ENCODE measurements at regions not wholly inside any gene's neighbourhood (a gene's known extent, or its start where the extent isn't known, plus 50 kb on each side); places are given as distances from the start of the nearest gene placed in this dataset.

GRCh38 chr12:24191117-24191516 is 241.6 kb upstream of the SOX5 start:
- no peak for DNase-seq (ENCODE audit: extremely low read depth, low read depth, low spot score)

DNA sequence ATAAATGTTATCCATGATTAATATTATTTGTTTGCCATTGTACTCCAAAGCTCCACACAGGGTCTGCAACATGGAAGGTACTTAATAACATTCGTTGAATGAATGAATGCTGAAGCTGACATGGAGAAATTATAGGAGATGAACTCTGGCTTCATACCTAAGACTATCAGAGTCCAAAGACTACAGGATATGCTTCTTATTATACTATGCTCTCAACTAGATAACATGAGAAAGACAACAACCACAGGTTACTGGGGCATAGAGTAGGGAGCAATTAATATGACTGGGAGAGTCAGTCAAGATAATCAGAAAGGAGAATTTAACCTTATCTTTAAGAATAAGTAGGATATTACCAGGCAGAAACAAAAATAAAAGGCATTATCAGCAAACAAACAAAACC is 236.3 kb upstream of the SOX5 start:
- DNase-seq (ENCODE audit: extremely low read depth, low read depth, low spot score), result no peak

GRCh38 chr12:24177889-24178288 is 228.4 kb upstream of the SOX5 start:
- DNase-seq (ENCODE audit: extremely low read depth, low read depth, low spot score), result no peak

GRCh38 chr12:24175929-24176328 is 226.5 kb upstream of the SOX5 start:
- DNase-seq (ENCODE audit: extremely low read depth, low read depth, low spot score), result no peak

DNA sequence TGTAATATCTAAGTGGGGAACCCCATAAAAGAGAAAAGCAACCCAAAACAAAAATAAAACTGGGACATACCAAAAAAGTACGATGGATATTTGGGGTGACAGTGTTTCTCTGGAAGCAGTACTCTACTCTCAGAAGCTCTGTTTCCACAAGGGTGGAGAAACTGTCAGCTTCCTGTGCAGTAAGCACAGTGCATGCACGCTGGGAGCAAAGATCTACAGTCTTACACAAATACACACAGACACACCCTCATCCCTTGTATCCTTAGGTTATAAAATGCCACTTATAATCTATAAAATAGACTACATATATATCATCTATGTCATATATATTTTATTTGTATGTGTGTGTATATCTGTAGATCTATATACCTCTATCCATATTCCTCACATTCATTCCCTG is 225.8 kb upstream of the SOX5 start:
- no peak for DNase-seq (ENCODE audit: extremely low read depth, low read depth, low spot score)

- DNase-seq (ENCODE audit: extremely low read depth, low read depth, low spot score), result no peak
Measured at GRCh38 chr12:24173067-24173466, 223.6 kb upstream of the SOX5 start.

GRCh38 chr12:24172773-24173066 is 223.2 kb upstream of the SOX5 start:
- no peak for DNase-seq (ENCODE audit: extremely low read depth, low read depth, low spot score)

GRCh38 chr12:24172031-24172772 is 222.7 kb upstream of the SOX5 start:
- DNase-seq (ENCODE audit: extremely low read depth, low read depth, low spot score), result no peak

GRCh38 chr12:24155042-24155441 is 205.6 kb upstream of the SOX5 start:
- no peak for DNase-seq (ENCODE audit: extremely low read depth, low read depth, low spot score)

- no peak for DNase-seq (ENCODE audit: extremely low read depth, low read depth, low spot score)
Measured at GRCh38 chr12:24153079-24153478, 203.6 kb upstream of the SOX5 start.

GRCh38 chr12:24152270-24152669 is 202.8 kb upstream of the SOX5 start:
- DNase-seq (ENCODE audit: extremely low read depth, low read depth, low spot score), result no peak

DNA sequence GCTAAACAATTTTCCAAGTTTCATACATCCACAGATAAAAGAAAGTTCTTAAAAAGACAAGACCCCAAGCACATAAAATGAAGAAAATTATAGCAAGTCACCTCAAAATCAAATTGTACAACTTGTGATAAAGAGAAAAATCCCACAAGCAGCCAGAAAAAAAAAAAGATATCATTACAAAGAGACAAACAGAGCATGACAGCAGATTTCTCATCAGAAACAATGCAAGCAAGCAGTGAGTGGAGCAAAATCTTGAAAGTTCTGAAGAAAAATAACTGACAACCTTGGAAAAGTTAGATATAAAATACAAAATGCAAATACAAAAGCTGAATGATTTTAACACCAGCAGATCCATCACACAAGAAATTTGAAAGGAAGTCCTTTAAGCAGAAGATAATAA is 194.5 kb upstream of the SOX5 start:
- DNase-seq (ENCODE audit: extremely low read depth, low read depth, low spot score), result no peak

DNA sequence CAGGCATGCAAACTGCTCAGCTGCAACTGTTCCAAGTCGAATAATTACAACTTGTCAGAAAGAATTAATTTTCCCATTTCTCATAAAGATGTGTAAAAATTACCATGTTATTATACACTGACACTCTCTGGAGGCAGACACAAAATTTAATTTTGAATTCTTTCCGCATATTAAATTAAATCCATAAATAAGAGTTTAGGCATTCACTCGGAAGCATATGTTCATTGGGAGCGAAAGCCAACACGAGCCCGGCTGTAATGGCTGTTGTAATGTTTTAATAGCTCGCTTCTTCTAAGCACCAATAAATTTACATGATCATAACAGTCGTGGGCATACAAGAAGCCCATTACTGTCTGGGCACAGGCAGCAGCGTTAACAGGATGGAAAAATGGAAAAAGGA is 189.6 kb upstream of the SOX5 start:
- DNase-seq (ENCODE audit: extremely low read depth, low read depth, low spot score), result no peak

DNA sequence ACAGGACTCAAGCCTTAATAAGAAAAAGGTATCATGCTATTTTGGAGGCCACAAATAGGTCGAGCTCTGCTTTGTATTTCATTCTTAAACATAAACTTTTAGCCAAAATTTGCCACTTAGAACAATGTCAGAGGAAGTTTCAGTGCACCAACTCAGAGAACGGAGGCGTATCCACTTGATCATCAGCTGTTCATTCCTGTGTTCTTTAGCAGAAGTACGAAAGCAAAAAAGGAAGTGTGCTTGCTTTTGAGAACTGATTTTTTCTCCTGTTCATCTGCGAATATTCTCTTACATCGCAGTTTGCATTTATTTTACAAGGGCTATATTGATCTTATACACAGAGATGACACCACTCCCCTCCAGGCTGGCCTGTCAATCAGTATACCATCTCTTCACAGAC is 188.6 kb upstream of the SOX5 start:
- no peak for DNase-seq (ENCODE audit: extremely low read depth, low read depth, low spot score)

GRCh38 chr12:24135158-24135850 is 185.8 kb upstream of the SOX5 start:
- no peak for DNase-seq (ENCODE audit: extremely low read depth, low read depth, low spot score)

DNA sequence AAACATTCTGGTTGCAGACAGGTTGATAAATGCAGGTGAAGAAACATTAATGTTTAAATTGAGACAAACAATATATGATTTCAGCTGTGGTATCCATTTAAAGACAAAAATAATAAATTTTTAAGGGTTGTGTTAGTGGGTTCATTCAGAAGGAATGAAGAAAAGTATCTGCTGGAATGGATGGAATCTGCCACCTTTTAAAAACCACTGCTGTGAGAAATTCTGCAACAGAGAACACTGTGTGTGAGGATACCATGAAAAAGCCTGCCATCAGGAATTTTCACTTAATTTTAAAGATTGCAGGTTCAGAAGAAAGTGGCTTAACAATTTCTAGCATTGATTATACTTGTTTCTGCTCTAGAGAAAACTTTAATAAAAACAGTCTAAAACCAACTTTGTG is 184.6 kb upstream of the SOX5 start:
- DNase-seq (ENCODE audit: extremely low read depth, low read depth, low spot score), result no peak

- DNase-seq (ENCODE audit: extremely low read depth, low read depth, low spot score), result no peak
Measured at GRCh38 chr12:24133384-24133783, 183.9 kb upstream of the SOX5 start.

GRCh38 chr12:24127919-24128721 is 178.7 kb upstream of the SOX5 start:
- no peak for DNase-seq (ENCODE audit: extremely low read depth, low read depth, low spot score)

DNA sequence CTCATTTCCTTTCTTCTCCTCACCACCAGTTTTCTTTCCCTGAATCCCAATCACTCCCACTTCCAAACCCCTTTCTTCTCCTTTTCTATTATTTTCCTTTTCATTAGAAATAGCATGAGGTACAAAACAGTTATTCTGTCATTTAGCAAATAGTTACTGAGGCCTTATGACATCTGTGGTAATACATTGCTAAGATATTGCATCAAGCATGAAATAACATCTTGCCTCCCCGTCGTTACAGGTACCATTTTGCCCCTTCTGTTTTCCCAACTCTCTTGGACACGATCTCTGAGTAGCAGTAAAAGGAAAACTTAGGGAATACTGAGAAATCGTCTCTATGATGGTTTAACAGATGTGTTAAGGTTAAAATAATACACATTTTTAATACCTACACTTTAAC is 175.8 kb upstream of the SOX5 start:
- no peak for DNase-seq (ENCODE audit: extremely low read depth, low read depth, low spot score)

DNA sequence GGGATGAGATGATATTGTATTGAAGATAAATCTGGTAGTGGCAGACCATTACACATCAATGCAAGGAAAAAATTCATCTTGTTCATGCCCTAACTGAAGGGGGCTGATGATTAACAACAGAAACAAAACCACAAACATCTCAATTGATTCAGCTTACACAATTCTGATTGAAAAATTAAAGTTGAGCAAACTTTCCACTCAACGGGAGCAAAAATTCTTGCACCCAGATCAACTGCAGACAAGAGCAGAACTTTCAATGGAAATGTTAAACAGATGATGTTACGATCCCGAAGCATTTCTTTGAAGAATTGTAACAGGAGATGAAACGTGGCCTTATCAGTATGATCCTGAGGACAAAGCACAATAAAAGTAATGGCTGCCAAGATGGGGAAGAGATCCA is 172.4 kb upstream of the SOX5 start:
- no peak for DNase-seq (ENCODE audit: extremely low read depth, low read depth, low spot score)

DNA sequence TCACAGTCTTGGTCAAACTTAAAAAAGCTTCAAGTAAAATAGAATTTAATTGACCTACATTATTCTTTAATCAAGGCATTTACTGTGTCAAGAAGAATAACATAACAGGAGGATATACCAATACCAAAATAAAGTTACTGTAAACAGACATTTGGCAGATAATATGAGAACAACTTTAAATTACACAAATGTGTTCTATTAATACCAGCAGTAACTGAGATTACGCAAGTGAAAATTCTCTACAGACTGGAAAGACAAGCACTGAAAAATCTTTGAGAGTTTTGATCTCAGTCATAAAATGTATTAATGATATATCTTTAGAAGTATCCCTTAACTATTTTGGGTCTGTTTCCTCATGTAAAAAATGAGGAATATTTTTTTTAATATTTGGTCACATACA is 169.2 kb upstream of the SOX5 start:
- DNase-seq (ENCODE audit: extremely low read depth, low read depth, low spot score), result no peak

DNA sequence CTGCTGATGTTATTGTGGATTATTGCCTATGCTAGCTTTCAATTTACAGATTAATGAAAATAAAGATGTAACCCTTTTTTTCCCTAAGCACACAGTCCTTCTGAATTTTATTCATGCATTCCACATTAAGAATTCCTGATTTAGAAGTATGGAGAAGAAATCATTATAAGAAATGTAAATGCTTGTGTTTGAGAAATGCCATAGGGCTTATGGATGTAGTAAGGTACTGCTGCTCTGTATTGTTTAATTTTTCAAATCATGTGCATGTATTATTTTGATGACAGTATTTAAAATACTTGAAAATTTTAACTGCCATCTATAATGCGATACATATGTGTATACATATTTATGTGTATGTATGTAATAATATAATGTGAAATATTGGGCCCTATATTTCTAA is 167.1 kb upstream of the SOX5 start:
- DNase-seq (ENCODE audit: extremely low read depth, low read depth, low spot score), result no peak

All from glomerular endothelial cell (primary cell).